Type B pancreatic cell (in vitro differentiated cells): ENCODE measurements at regions not wholly inside any gene's neighbourhood (a gene's known extent, or its start where the extent isn't known, plus 50 kb on each side); places are given as distances from the start of the nearest gene placed in this dataset.

Source experiments
- DNase-seq: peaks from one replicate; pipeline ENCODE4 v3.0.0; 2021; ENCODE audit warnings: mixed read lengths; ENCODE audit not compliant: unreplicated experiment; ENCODE audit errors: extremely low spot score
- H3K27ac Mint-ChIP-seq: 2 replicates; pipeline ENCODE4 v1.8.0; 2021; ENCODE audit warnings: mild to moderate bottlenecking, mixed read lengths
- H3K27me3 Mint-ChIP-seq: 2 replicates; pipeline ENCODE4 v1.8.0; 2021; ENCODE audit warnings: mixed read lengths
- H3K36me3 Mint-ChIP-seq: 2 replicates; pipeline ENCODE4 v1.8.0; 2021; ENCODE audit warnings: mixed read lengths
- H3K4me1 Mint-ChIP-seq: one replicate; pipeline ENCODE4 v1.8.0; 2021; ENCODE audit warnings: mixed read lengths; ENCODE audit not compliant: unreplicated experiment
- H3K4me3 Mint-ChIP-seq: 2 replicates; pipeline ENCODE4 v1.8.0; 2021; ENCODE audit warnings: mild to moderate bottlenecking, mixed read lengths
- H3K9me3 Mint-ChIP-seq: 2 replicates; pipeline ENCODE4 v1.8.0; 2021; ENCODE audit warnings: mixed read lengths
- TF ChIP-seq, protein P1 (sequence below): fragments of 200-600 bp; sonication (generic); conservative IDR thresholded peaks from 2 replicates; pipeline ENCODE4 v1.5.0; 2021; ENCODE audit warnings: antibody characterized with exemption, mild to moderate bottlenecking

DNA sequence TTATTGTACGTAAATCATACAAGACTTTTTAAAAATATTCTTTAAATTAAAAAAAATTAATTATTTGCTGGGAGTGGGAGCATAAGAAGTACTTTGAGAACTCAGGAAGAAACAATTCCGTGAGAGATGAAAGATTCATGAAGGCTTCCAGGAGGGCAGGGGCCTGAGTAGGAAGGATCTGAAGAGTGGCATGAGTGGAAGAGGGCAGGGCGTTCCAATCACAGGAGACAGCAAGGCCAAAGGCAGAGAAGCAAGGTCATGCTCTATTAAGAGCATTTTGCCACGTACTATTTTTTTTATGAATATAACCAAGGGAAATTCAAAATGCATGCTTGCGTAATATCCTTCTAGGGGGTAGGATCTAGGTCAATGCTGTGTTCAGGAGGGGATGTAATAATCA is 265.5 kb downstream of the ZNF608 start:
- Mint-ChIP-seq H3K27ac (no peak overlapping the region), H3K36me3 (no peaks in the 10 kb centered on the region), H3K4me1 (no peaks in the 10 kb centered on the region), H3K4me3 (no peak overlapping the region), H3K27me3 (no peaks in the 10 kb centered on the region), H3K9me3 (peaks cover 4% of the 10 kb centered on the region)
- DNase-seq: no peak
- TF ChIP-seq, protein P1, sequence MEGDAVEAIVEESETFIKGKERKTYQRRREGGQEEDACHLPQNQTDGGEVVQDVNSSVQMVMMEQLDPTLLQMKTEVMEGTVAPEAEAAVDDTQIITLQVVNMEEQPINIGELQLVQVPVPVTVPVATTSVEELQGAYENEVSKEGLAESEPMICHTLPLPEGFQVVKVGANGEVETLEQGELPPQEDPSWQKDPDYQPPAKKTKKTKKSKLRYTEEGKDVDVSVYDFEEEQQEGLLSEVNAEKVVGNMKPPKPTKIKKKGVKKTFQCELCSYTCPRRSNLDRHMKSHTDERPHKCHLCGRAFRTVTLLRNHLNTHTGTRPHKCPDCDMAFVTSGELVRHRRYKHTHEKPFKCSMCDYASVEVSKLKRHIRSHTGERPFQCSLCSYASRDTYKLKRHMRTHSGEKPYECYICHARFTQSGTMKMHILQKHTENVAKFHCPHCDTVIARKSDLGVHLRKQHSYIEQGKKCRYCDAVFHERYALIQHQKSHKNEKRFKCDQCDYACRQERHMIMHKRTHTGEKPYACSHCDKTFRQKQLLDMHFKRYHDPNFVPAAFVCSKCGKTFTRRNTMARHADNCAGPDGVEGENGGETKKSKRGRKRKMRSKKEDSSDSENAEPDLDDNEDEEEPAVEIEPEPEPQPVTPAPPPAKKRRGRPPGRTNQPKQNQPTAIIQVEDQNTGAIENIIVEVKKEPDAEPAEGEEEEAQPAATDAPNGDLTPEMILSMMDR: no peak

DNA sequence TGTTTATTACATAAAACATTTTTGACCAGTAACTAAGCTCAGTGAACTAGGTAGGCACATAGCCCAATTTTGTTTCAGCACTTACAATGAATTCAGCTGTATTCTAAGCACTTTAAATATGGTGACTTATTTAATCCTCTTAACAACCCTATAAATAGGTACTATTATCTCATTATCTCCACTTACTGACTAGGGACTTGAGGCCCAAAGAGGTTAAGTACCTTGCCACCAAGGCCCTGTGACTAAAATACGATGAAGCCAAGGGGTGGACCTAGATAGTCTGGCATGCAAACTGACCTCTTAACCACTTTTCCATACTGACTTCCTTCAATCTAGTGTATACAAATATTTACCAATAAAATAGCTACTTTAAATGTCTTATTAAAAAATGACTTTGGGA is 266.4 kb downstream of the ZNF608 start:
- TF ChIP-seq, protein P1: no peak
- Mint-ChIP-seq H3K27me3 (no peaks in the 10 kb centered on the region), H3K9me3 (peaks cover 4% of the 10 kb centered on the region), H3K4me3 (no peak overlapping the region), H3K27ac (no peak overlapping the region), H3K4me1 (no peaks in the 10 kb centered on the region), H3K36me3 (no peaks in the 10 kb centered on the region)
- no peak for DNase-seq

DNA sequence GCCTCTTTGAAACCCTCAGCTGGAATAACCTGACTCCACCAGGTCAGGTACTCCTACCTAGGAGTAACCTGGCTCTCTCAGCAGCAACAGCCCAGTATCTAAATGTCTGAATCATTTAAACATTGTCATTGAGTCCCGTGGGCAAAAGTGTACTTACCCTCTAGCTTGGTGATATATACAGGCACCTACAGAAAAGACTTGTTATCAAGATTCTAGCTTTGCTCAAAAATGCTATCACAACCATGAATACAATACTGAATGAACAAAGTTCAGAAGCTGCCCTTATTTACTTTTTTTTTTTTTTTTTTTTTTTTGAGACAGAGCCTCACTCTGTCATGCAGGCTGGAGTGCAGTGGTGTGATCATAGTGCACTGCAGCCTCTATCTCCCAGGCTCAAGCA is 268.2 kb downstream of the ZNF608 start:
- H3K4me1 Mint-ChIP-seq: peaks cover 6% of the 10 kb centered on the region
- H3K27ac Mint-ChIP-seq: no peak overlapping the region
- H3K27me3 Mint-ChIP-seq: no peaks in the 10 kb centered on the region
- no peaks in the 10 kb centered on the region for H3K9me3 Mint-ChIP-seq
- no peak for DNase-seq
- H3K4me3 Mint-ChIP-seq: no peak overlapping the region
- H3K36me3 Mint-ChIP-seq: no peaks in the 10 kb centered on the region
- TF ChIP-seq, protein P1: no peak

DNA sequence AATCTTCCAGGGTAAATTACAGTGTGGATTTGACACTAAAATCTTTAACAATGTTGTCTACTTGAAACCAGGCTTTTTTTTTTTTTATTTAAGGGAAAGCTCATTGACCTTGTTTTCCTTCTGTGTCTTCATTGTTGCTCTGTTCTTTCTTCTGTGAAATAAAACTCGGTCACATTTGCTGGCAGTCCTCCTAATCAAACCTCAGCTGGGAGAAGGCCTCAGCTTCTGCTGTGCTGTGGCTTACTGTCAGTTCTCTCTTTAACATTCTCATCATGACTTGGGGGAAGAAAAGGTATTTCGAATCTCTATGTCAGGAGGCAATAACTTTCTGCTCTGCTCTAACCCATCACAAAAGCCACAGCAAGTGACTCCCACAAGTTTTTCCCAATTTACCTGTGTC is 268.9 kb downstream of the ZNF608 start:
- no peaks in the 10 kb centered on the region for H3K36me3 Mint-ChIP-seq
- no peak for DNase-seq
- peaks cover 6% of the 10 kb centered on the region for H3K4me1 Mint-ChIP-seq
- no peaks in the 10 kb centered on the region for H3K27me3 Mint-ChIP-seq
- no peak overlapping the region for H3K4me3 Mint-ChIP-seq
- no peak overlapping the region for H3K27ac Mint-ChIP-seq
- no peaks in the 10 kb centered on the region for H3K9me3 Mint-ChIP-seq
- TF ChIP-seq, protein P1: no peak

DNA sequence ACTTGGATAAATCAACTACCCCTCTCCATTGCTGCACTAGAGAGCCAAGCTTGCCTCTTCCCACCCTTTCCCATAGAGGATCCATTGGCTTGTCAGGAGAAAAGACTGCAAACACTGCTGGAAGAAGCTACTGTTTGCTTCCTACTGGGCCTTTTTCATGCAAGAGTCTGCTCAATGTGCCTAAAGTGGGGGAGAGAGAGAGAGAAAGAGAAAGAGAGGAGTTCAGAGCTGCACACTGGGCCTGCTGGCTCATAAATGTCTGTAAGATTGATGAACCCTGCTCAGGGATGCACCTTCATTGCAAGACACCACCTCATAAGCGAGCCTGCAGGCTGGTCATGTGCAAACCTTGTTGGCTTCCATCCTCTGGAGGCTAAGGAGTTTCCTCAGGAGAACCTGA is 269.4 kb downstream of the ZNF608 start:
- TF ChIP-seq, protein P1: no peak
- Mint-ChIP-seq H3K27me3 (no peaks in the 10 kb centered on the region), H3K4me1 (peaks cover 6% of the 10 kb centered on the region), H3K36me3 (no peaks in the 10 kb centered on the region), H3K4me3 (no peak overlapping the region), H3K9me3 (no peaks in the 10 kb centered on the region), H3K27ac (no peak overlapping the region)
- DNase-seq: no peak

DNA sequence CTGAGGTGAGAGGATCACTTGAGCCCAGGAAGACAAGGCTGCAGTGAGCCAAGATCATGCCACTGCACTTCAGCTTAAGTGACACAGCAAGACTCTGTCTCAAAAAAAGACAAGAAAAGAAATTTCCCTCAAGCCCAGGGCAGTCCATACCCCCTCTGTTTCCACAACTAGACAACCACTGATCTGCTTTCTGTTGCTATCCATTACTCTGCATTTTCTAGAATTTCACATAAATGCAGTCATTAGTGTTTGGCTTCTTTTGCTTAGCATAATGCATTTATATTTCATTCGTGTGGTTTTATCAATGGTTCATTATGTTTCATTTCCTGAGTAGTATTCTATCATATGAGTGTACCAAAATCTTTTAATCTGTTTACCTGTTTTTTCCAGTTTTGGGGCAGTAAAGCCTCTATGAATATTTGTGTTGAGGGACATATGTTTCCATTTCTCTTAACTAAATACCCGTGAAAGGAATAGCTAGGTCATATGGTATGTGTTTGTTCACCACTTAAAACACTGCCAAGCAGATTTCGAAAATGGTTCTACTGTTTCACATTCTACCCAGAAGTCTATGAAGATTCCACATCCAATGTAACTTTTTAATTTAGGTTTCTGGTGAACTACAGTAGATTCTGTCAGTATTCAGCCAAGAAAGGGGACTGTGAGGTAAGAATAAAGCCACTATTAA is 271.8 kb downstream of the ZNF608 start:
- DNase-seq: no peak
- Mint-ChIP-seq H3K36me3 (no peaks in the 10 kb centered on the region), H3K9me3 (no peaks in the 10 kb centered on the region), H3K27me3 (no peaks in the 10 kb centered on the region), H3K4me3 (no peak overlapping the region), H3K27ac (no peak overlapping the region), H3K4me1 (peaks cover 6% of the 10 kb centered on the region)
- TF ChIP-seq, protein P1: no peak
